ENCODE measurements at regions not wholly inside any gene's neighbourhood (a gene's known extent, or its start where the extent isn't known, plus 50 kb on each side); places are given as distances from the start of the nearest gene placed in this dataset.

- Mint-ChIP-seq H3K36me3 (ENCODE audit: low read depth) (no peaks in the 10 kb centered on the region), H3K27me3 (ENCODE audit: low read depth) (no peaks in the 10 kb centered on the region), H3K4me1 (ENCODE audit: low read depth) (no peaks in the 10 kb centered on the region), H3K4me3 (no peak overlapping the region), H3K27ac (no peak overlapping the region), H3K9me3 (no peaks in the 10 kb centered on the region)
These were observed 1784.2 kb upstream of the CELF4 start for GRCh38 chr18:39349801-39350200.

GRCh38 chr18:39348757-39349156 lies 1783.2 kb upstream of the CELF4 start:
- Mint-ChIP-seq H3K4me1 (ENCODE audit: low read depth) (no peaks in the 10 kb centered on the region), H3K27me3 (ENCODE audit: low read depth) (no peaks in the 10 kb centered on the region), H3K36me3 (ENCODE audit: low read depth) (no peaks in the 10 kb centered on the region), H3K9me3 (no peaks in the 10 kb centered on the region), H3K4me3 (no peak overlapping the region), H3K27ac (no peak overlapping the region)

- H3K4me1 Mint-ChIP-seq (ENCODE audit: low read depth) = no peaks in the 10 kb centered on the region
- no peaks in the 10 kb centered on the region for H3K27me3 Mint-ChIP-seq (ENCODE audit: low read depth)
- no peaks in the 10 kb centered on the region for H3K36me3 Mint-ChIP-seq (ENCODE audit: low read depth)
- H3K9me3 Mint-ChIP-seq = no peaks in the 10 kb centered on the region
- no peak overlapping the region for H3K4me3 Mint-ChIP-seq
- no peak overlapping the region for H3K27ac Mint-ChIP-seq
These were observed 1782.1 kb upstream of the CELF4 start for GRCh38 chr18:39347701-39348100.

- Mint-ChIP-seq H3K27ac (no peak overlapping the region), H3K4me3 (no peak overlapping the region), H3K36me3 (ENCODE audit: low read depth) (no peaks in the 10 kb centered on the region), H3K27me3 (ENCODE audit: low read depth) (no peaks in the 10 kb centered on the region), H3K9me3 (no peaks in the 10 kb centered on the region), H3K4me1 (ENCODE audit: low read depth) (no peaks in the 10 kb centered on the region)
These were observed 1781.3 kb upstream of the CELF4 start for GRCh38 chr18:39346916-39347315.

DNA sequence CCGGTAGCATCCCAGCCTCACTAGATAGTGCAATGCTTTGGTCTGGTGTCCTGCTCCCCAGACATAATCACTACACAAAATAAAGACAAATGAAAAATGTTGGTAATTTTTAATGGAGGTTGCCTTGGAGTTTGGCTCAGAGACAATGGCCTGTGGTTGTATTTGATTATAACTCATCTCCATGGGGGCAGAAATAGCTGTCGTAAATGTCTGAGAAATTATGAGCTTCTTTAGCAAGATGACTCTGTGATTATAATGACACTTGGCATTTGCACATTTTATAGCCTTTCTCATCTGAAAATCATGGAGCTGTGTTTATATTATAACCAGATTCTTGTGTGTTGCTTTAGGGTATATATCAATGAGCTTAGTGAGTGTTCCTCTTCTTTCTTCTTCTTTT lies 1779.7 kb upstream of the CELF4 start:
- Mint-ChIP-seq H3K36me3 (ENCODE audit: low read depth) (no peaks in the 10 kb centered on the region), H3K4me1 (ENCODE audit: low read depth) (no peaks in the 10 kb centered on the region), H3K27me3 (ENCODE audit: low read depth) (no peaks in the 10 kb centered on the region), H3K27ac (no peak overlapping the region), H3K4me3 (no peak overlapping the region), H3K9me3 (no peaks in the 10 kb centered on the region)

- H3K4me3 Mint-ChIP-seq = no peak overlapping the region
- no peaks in the 10 kb centered on the region for H3K4me1 Mint-ChIP-seq (ENCODE audit: low read depth)
- H3K36me3 Mint-ChIP-seq (ENCODE audit: low read depth) = no peaks in the 10 kb centered on the region
- H3K27me3 Mint-ChIP-seq (ENCODE audit: low read depth) = no peaks in the 10 kb centered on the region
- no peak overlapping the region for H3K27ac Mint-ChIP-seq
- H3K9me3 Mint-ChIP-seq = peaks cover 6% of the 10 kb centered on the region
These were observed 1778.9 kb upstream of the CELF4 start for GRCh38 chr18:39344487-39344886.

DNA sequence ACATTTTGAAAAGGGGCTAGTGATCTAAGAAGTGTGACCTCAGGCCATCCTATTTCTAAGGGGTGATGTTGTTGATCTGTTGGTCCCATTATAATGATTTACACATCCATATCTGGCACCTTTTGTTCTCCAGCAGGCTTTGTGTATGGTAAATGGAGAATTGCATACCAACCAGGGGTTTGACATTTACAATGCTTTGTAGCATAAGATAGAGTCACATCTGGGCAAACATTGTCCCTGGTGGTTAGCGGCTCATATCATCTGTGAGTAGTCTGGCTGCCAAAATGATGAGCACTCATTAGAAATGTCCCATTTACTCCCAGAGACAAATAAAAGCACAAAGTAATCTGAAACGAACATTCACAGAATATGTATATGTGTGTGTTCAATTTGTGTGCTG lies 1775.5 kb upstream of the CELF4 start:
- H3K4me3 Mint-ChIP-seq = no peak overlapping the region
- H3K36me3 Mint-ChIP-seq (ENCODE audit: low read depth) = no peaks in the 10 kb centered on the region
- H3K27me3 Mint-ChIP-seq (ENCODE audit: low read depth) = no peaks in the 10 kb centered on the region
- H3K9me3 Mint-ChIP-seq = peaks cover 6% of the 10 kb centered on the region
- H3K27ac Mint-ChIP-seq = no peak overlapping the region
- no peaks in the 10 kb centered on the region for H3K4me1 Mint-ChIP-seq (ENCODE audit: low read depth)

- Mint-ChIP-seq H3K9me3 (peaks cover 9% of the 10 kb centered on the region), H3K27ac (no peak overlapping the region), H3K4me1 (ENCODE audit: low read depth) (no peaks in the 10 kb centered on the region), H3K4me3 (no peak overlapping the region), H3K27me3 (ENCODE audit: low read depth) (no peaks in the 10 kb centered on the region), H3K36me3 (ENCODE audit: low read depth) (no peaks in the 10 kb centered on the region)
These were observed 1774.8 kb upstream of the CELF4 start for GRCh38 chr18:39340418-39340817.

DNA sequence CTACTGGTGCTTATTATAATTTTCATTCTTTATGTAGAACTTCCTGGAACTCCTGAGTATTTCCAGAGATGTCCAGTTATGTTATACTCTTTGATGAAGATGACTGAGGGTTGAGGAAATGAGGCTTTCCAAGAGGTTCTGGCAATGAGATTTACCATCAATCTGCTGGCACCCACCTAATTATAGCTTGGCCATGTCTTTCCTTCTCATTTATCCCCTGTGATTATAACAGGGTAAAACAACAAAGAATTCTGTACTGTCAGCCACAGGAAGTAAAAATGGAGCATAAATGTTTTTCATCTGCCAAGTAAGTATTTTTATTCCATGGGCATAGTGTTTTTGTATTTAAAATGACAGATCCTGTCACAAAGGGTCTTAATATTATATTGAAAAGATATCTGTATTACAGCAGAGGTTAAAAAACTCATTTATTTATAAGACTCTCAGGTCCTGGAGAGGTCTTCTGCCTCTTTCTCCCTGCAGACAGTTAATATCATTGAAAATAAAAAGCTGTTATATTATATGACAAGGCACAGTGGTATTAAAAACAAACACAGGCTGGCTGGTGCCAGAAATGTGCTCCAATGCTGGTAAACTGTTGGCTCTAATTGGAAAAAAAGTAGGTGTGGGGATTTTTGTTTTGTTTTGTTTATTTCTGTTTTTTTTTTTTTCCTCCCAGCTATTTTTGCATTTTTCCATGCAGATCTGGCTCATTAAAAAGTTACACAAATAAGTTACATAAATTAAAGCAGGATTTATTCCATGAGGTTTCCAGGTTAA lies 1764.1 kb upstream of the CELF4 start:
- H3K4me1 Mint-ChIP-seq (ENCODE audit: low read depth) = no peaks in the 10 kb centered on the region
- H3K27ac Mint-ChIP-seq = no peak overlapping the region
- no peaks in the 10 kb centered on the region for H3K27me3 Mint-ChIP-seq (ENCODE audit: low read depth)
- H3K4me3 Mint-ChIP-seq = no peak overlapping the region
- H3K36me3 Mint-ChIP-seq (ENCODE audit: low read depth) = no peaks in the 10 kb centered on the region
- peaks cover 4% of the 10 kb centered on the region for H3K9me3 Mint-ChIP-seq

DNA sequence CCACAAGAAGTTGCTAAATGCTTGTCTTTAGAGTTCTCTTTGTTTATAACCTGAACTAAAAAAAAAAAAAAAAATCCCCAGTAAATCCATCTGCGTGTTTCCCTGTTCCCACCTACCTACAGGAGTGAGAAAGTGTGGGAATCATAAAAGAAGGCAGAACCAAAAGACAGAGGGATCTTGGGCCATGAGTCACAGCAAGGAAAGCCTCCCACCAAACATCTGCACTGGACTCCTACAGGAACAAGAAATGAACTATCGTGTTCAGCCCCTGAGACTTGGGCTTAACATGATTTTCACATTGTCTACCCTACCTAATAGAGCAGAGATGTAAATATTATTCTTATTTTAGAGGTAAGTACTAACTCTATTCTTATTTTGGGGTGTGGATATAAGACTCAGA lies 1761.2 kb upstream of the CELF4 start:
- Mint-ChIP-seq H3K27me3 (ENCODE audit: low read depth) (no peaks in the 10 kb centered on the region), H3K9me3 (no peaks in the 10 kb centered on the region), H3K4me3 (no peak overlapping the region), H3K36me3 (ENCODE audit: low read depth) (no peaks in the 10 kb centered on the region), H3K4me1 (ENCODE audit: low read depth) (no peaks in the 10 kb centered on the region), H3K27ac (no peak overlapping the region)

GRCh38 chr18:39325973-39326372 lies 1760.4 kb upstream of the CELF4 start:
- Mint-ChIP-seq H3K27ac (no peak overlapping the region), H3K27me3 (ENCODE audit: low read depth) (no peaks in the 10 kb centered on the region), H3K4me3 (no peak overlapping the region), H3K36me3 (ENCODE audit: low read depth) (no peaks in the 10 kb centered on the region), H3K4me1 (ENCODE audit: low read depth) (no peaks in the 10 kb centered on the region), H3K9me3 (no peaks in the 10 kb centered on the region)

- no peaks in the 10 kb centered on the region for H3K4me1 Mint-ChIP-seq (ENCODE audit: low read depth)
- no peaks in the 10 kb centered on the region for H3K36me3 Mint-ChIP-seq (ENCODE audit: low read depth)
- H3K9me3 Mint-ChIP-seq = no peaks in the 10 kb centered on the region
- no peaks in the 10 kb centered on the region for H3K27me3 Mint-ChIP-seq (ENCODE audit: low read depth)
- H3K27ac Mint-ChIP-seq = no peak overlapping the region
- no peak overlapping the region for H3K4me3 Mint-ChIP-seq
These were observed 1753.5 kb upstream of the CELF4 start for GRCh38 chr18:39319141-39319540.

DNA sequence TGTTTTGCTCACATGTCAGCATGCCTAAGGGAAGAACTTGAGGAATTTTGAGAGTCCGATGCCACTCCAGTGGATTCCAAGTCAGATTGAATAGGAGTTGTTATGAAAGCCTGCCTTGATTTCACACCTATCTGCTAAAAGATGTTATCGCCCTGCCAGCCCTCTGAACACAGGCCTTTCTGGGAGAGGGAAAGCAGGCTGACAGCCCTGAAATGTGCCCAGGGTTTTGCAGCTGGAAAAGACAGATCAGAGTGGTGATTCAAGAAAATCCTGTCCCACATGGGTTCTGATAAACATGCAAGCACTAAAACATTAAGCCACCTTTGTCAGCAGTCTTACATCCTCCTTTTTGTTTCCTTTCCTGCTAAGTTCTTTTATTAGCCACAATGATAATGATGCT lies 1752.9 kb upstream of the CELF4 start:
- H3K27ac Mint-ChIP-seq = no peak overlapping the region
- no peaks in the 10 kb centered on the region for H3K36me3 Mint-ChIP-seq (ENCODE audit: low read depth)
- H3K4me1 Mint-ChIP-seq (ENCODE audit: low read depth) = no peaks in the 10 kb centered on the region
- H3K9me3 Mint-ChIP-seq = no peaks in the 10 kb centered on the region
- H3K27me3 Mint-ChIP-seq (ENCODE audit: low read depth) = no peaks in the 10 kb centered on the region
- no peak overlapping the region for H3K4me3 Mint-ChIP-seq

DNA sequence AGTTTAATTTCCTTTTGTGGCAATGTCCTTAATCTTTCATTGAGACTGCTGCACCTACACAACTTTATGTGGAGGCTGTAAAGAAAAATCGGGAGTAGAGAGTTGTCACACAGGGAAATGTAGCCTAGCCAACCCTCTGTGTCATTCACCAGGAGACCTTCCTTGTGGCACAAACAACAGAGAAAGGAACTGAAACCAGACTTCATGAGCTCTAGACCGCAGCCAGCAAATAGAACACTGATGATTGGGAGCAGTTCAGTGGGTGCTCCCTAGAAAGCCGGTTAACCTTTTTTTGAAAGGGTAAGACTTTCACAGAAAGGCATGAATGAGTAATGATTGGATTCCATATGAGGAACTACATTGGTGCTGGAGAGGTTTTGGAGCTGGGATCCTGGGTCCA lies 1752.4 kb upstream of the CELF4 start:
- no peak overlapping the region for H3K27ac Mint-ChIP-seq
- H3K4me3 Mint-ChIP-seq = no peak overlapping the region
- H3K36me3 Mint-ChIP-seq (ENCODE audit: low read depth) = no peaks in the 10 kb centered on the region
- H3K4me1 Mint-ChIP-seq (ENCODE audit: low read depth) = no peaks in the 10 kb centered on the region
- H3K9me3 Mint-ChIP-seq = no peaks in the 10 kb centered on the region
- no peaks in the 10 kb centered on the region for H3K27me3 Mint-ChIP-seq (ENCODE audit: low read depth)

DNA sequence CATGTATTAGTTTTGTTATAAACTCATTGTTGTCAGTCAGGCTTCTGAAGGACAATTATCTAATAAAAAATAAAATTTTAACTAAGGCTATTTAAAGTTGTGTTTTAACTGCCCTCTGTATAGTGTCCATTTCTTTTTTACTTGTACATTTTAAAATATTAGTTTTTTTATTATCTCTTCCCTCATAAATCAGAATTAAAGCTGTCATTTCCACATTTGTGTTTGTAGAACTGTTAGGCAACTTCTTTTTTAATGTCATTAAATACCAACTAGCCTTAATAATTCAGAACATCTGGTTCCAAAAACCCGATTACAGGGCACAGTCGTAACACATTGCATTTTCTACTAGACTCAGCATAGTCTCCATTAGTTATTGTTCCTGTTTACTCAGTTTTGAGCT lies 1749.0 kb upstream of the CELF4 start:
- Mint-ChIP-seq H3K9me3 (peaks cover 14% of the 10 kb centered on the region), H3K27ac (no peak overlapping the region), H3K4me3 (no peak overlapping the region), H3K4me1 (ENCODE audit: low read depth) (no peaks in the 10 kb centered on the region), H3K36me3 (ENCODE audit: low read depth) (no peaks in the 10 kb centered on the region), H3K27me3 (ENCODE audit: low read depth) (no peaks in the 10 kb centered on the region)

DNA sequence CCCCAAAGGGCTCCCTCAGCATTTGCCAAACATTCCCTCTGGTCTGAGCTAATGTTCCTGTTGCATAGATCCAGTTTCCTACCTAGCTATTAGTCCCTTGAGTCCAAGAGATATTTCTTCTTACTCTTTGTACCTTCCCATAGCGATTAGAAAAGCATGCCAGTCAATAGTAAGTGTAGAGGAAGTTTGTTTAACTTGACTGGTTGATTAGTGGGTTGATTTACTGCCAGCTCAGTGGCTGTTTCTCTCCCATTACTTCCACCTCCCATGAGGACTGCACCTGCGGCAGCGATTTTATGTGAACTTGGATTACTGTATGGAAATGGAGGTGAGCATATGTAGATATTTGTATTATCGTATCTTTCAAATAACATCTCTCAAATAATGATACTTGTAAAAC lies 1748.4 kb upstream of the CELF4 start:
- Mint-ChIP-seq H3K36me3 (ENCODE audit: low read depth) (no peaks in the 10 kb centered on the region), H3K27ac (no peak overlapping the region), H3K4me1 (ENCODE audit: low read depth) (no peaks in the 10 kb centered on the region), H3K9me3 (peaks cover 14% of the 10 kb centered on the region), H3K27me3 (ENCODE audit: low read depth) (no peaks in the 10 kb centered on the region), H3K4me3 (no peak overlapping the region)

Measured in T-helper 1 cell treated with Interleukin-12 subunit alpha and Interleukin-12 subunit beta and Interleukin-4 antibody, amounts not matched to agents 30 μg/mL and 1 μg/mL, for 36 hours (primary cell).